ENCODE measurements at regions not wholly inside any gene's neighbourhood (a gene's known extent, or its start where the extent isn't known, plus 50 kb on each side); places are given as distances from the start of the nearest gene placed in this dataset.

- ChIA-PET CTCF (no interaction called here), POLR2A (ENCODE audit: unreplicated experiment) (no interaction called here)
- DNase-seq: no peak
- no peak overlapping the region for H2BK5ac ChIP-seq (ENCODE audit: low read depth, low read length, poor library complexity, severe bottlenecking)
- no peak overlapping the region for H3K18ac ChIP-seq (ENCODE audit: low read depth, low read length)
- dilution Hi-C loops (cut with HindIII; ENCODE audit: low sequenced_read_pairs, unreplicated experiment) (no loop called here), in situ Hi-C loops (cut with MboI; ENCODE audit: low sequenced_read_pairs) (no loop called here), intact Hi-C loops (cut with micrococcal nuclease) (loop anchor here (10.0 kb wide), 1 partner anchor 682 kb away; no protein-coding TSS in a partner anchor)
- no peak overlapping the region for H2BK120ac ChIP-seq (ENCODE audit: low read depth, low read length)
- H3K56ac ChIP-seq (ENCODE audit: extremely low read depth, insufficient read depth, low read length): no peak overlapping the region
- H3K9ac ChIP-seq (ENCODE audit: low read depth, low read length): no peak overlapping the region
- H3K36me3 ChIP-seq (ENCODE audit: control insufficient read depth, insufficient read depth, low read length): no peaks in the 10 kb centered on the region
- no peak overlapping the region for H2BK15ac ChIP-seq (ENCODE audit: low read depth, low read length)
- no peak overlapping the region for H4K5ac ChIP-seq (ENCODE audit: low read depth, low read length)
- H3K4me1 ChIP-seq (ENCODE audit: control insufficient read depth, insufficient read depth, low read length): no peaks in the 10 kb centered on the region
- no peak overlapping the region for H2AFZ ChIP-seq (replicated peaks; ENCODE audit: low read length, poor library complexity)
- H2BK20ac ChIP-seq (ENCODE audit: low read depth, low read length): no peak overlapping the region
- no peak overlapping the region for H3K4ac ChIP-seq (ENCODE audit: low read depth, low read length)
- H4K20me1 ChIP-seq (ENCODE audit: insufficient read depth, low read length): no peaks in the 10 kb centered on the region
- BruUV-seq (replicated peaks): no TSS peak
- H3K4me2 ChIP-seq (ENCODE audit: low read depth, low read length): no peak overlapping the region
- no peak overlapping the region for H3K27ac ChIP-seq (ENCODE audit: insufficient read depth, low read length)
- no peak overlapping the region for H4K91ac ChIP-seq (ENCODE audit: insufficient read depth, low read depth, low read length)
- H3K79me1 ChIP-seq (ENCODE audit: low read depth in 1 of 2, low read length in 2 of 2): no peaks in the 10 kb centered on the region
- no peak for ATAC-seq (ENCODE audit: low read depth)
- H3K9me1 ChIP-seq (ENCODE audit: insufficient read depth, low read length): no peaks in the 10 kb centered on the region
- no peaks in the 10 kb centered on the region for H3K27me3 ChIP-seq (ENCODE audit: control insufficient read depth, insufficient read depth, low read length)
- TF ChIP-seq CEBPB (IDR thresholded peaks at IDR 0.05; ENCODE audit: low read depth, low read length) (no peak), USF2 (IDR thresholded peaks at IDR 0.05; ENCODE audit: low read depth, low read length) (no peak), SMC3 (IDR thresholded peaks at IDR 0.05; ENCODE audit: low read depth, low read length) (no peak), CTCF (conservative IDR thresholded peaks at IDR 0.05; ENCODE audit: low read depth, low read length) (no peak), NFE2L2 (IDR thresholded peaks at IDR 0.05; ENCODE audit: low read depth, low read length) (no peak), MXI1 (IDR thresholded peaks at IDR 0.05; ENCODE audit: borderline replicate concordance, low read depth, low read length) (no peak), CHD1 (IDR thresholded peaks at IDR 0.05; ENCODE audit: low read depth, low read length) (no peak), MAFK (IDR thresholded peaks at IDR 0.05; ENCODE audit: low read depth, low read length) (no peak), BHLHE40 (IDR thresholded peaks at IDR 0.05; ENCODE audit: low read depth, low read length) (no peak), ELK1 (IDR thresholded peaks at IDR 0.05; ENCODE audit: borderline replicate concordance, low read depth, low read length) (no peak)
- WGBS, 2 experiments (ENCODE audit: extremely low coverage in 2 of 2, insufficient read length in 1 of 2): 67% methylated on average over 1 of the region's 3 CpGs; no CpG with 5 or more reads in 1 of the 2 experiments
- H2AK5ac ChIP-seq (ENCODE audit: low read depth, low read length): no peak overlapping the region
- H3K14ac ChIP-seq (replicated peaks; ENCODE audit: low read depth, low read length): no peak overlapping the region
- peaks cover 8% of the 10 kb centered on the region for H3K9me3 ChIP-seq (ENCODE audit: control insufficient read depth, insufficient read depth, low read length)
- H4K8ac ChIP-seq (ENCODE audit: low read depth in 2 of 2, low read length in 2 of 2): no peak overlapping the region
- H3K4me3 ChIP-seq (ENCODE audit: insufficient read depth, low read depth, low read length): no peak overlapping the region
- H3K23ac ChIP-seq (ENCODE audit: low read depth, low read length): no peak overlapping the region
- no peak overlapping the region for H2AK9ac ChIP-seq (replicated peaks; ENCODE audit: low read depth, low read length, poor library complexity)
Measured at GRCh38 chr4:97073194-97073593, 1070.1 kb downstream of the STPG2 start.
